Calu3 (cell line): ENCODE measurements at regions not wholly inside any gene's neighbourhood (a gene's known extent, or its start where the extent isn't known, plus 50 kb on each side); places are given as distances from the start of the nearest gene placed in this dataset.

Experiments used
- BruUV-seq: library from RNA; stranded (reverse); fragments of 400-500 nt; replicated peaks from 2 replicates; lab custom pipeline; 2021; lab: Mats Ljungman, UMichigan
- CTCF ChIA-PET: fragments of 300-600 bp; sonication (Branson Sonifier 250); formaldehyde crosslinking; loops from one replicate; lab custom pipeline; 2022; ENCODE audit warnings: antibody characterized with exemption; lab: Charles Lee
- DNase-seq: peaks from one replicate; pipeline ENCODE4 v3.0.0; 2022
- H3K27ac Mint-ChIP-seq: one replicate; pipeline ENCODE4 v1.8.0; 2022; ENCODE audit warnings: mixed read lengths; ENCODE audit not compliant: unreplicated experiment
- H3K27me3 Mint-ChIP-seq: one replicate; pipeline ENCODE4 v1.8.0; 2022; ENCODE audit warnings: mixed read lengths; ENCODE audit not compliant: unreplicated experiment
- H3K36me3 Mint-ChIP-seq: one replicate; pipeline ENCODE4 v1.8.0; 2022; ENCODE audit warnings: mild to moderate bottlenecking, moderate library complexity, mixed read lengths; ENCODE audit not compliant: insufficient read depth, unreplicated experiment
- H3K4me1 Mint-ChIP-seq: one replicate; pipeline ENCODE4 v1.8.0; 2022; ENCODE audit warnings: mild to moderate bottlenecking, low read depth, mixed read lengths; ENCODE audit not compliant: unreplicated experiment
- H3K4me3 Mint-ChIP-seq: one replicate; pipeline ENCODE4 v1.8.0; 2022; ENCODE audit warnings: mild to moderate bottlenecking, low read depth, moderate library complexity, mixed read lengths; ENCODE audit not compliant: unreplicated experiment
- H3K9me3 Mint-ChIP-seq: one replicate; pipeline ENCODE4 v1.8.0; 2022; ENCODE audit warnings: low read depth, mixed read lengths; ENCODE audit not compliant: unreplicated experiment
- intact Hi-C: fragments of 100-400 bp; cut with micrococcal nuclease; formaldehyde crosslinking; loops from one replicate; pipeline ENCODE4 v1.10.0; 2022; ENCODE audit not compliant: unreplicated experiment
- TF ChIP-seq, protein P1 (sequence below): fragments of 200-600 bp; IDR thresholded peaks from one replicate; pipeline ENCODE4 v1.8.0; 2022; ENCODE audit warnings: antibody characterized with exemption; ENCODE audit not compliant: unreplicated experiment

DNA sequence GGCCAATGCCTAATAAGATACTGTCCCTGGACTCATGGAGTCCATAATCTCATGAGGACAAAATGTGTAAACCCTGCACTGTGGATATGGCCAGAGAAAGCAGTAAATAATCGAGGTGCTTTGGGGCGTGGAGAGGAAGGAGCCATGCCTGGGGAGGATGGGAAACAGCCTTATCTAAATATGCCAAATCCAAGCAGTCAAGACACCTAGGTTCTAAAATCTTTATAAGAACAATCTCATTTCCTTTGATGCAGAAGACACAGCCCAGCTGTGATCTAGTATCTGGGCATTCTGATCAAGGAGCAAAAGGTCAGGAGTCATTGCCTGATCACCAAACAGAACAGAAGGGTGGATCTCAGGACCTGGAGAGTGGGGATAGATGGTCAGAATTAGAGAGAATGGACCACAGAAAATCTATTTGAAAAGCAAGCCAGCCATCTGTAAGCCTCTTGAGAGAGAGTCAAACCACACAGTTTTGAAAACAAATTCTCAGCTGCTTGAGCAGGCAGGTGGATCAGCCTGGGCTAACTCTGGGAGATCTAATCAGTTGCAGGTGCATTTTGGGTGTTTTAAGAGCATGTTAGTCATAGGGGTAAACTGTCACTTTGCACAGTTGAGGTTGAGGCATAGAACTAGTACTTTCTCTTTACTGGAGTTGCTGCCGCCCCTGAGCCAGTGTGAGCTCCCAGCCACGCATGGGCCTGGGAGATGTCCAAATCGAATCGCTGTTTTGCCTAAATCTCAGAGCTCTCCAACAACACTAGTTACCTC lies 130.8 kb upstream of the TNFAIP3 start:
- TF ChIP-seq, protein P1, sequence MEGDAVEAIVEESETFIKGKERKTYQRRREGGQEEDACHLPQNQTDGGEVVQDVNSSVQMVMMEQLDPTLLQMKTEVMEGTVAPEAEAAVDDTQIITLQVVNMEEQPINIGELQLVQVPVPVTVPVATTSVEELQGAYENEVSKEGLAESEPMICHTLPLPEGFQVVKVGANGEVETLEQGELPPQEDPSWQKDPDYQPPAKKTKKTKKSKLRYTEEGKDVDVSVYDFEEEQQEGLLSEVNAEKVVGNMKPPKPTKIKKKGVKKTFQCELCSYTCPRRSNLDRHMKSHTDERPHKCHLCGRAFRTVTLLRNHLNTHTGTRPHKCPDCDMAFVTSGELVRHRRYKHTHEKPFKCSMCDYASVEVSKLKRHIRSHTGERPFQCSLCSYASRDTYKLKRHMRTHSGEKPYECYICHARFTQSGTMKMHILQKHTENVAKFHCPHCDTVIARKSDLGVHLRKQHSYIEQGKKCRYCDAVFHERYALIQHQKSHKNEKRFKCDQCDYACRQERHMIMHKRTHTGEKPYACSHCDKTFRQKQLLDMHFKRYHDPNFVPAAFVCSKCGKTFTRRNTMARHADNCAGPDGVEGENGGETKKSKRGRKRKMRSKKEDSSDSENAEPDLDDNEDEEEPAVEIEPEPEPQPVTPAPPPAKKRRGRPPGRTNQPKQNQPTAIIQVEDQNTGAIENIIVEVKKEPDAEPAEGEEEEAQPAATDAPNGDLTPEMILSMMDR, result no peak
- CTCF ChIA-PET, result no interaction called here
- H3K4me3 Mint-ChIP-seq, result no peak overlapping the region
- intact Hi-C loops, result no loop called here
- no peaks in the 10 kb centered on the region for H3K9me3 Mint-ChIP-seq
- DNase-seq, result no peak
- no peaks in the 10 kb centered on the region for H3K36me3 Mint-ChIP-seq
- H3K4me1 Mint-ChIP-seq, result peaks cover 10% of the 10 kb centered on the region
- no TSS peak for BruUV-seq
- H3K27me3 Mint-ChIP-seq, result peaks cover 20% of the 10 kb centered on the region
- no peak overlapping the region for H3K27ac Mint-ChIP-seq

DNA sequence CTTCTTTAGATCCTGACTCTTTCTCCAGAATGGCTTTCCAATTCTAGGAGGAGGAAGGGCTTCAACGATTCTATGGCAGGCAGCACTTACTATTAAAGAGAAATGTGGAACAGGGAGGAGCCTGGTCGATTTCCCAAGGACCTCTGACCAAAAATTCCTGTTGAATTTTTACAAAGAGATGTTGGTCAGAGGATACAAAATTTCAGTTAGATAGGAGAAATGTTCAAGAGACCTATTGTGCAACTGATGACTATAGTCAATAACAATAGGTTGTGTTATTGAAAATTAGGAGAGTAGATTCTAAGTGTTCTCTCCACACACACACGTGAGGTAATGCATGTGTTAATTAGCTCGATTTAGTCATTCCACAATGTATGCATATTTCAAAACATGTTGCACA lies 130.1 kb upstream of the TNFAIP3 start:
- H3K36me3 Mint-ChIP-seq, result no peaks in the 10 kb centered on the region
- BruUV-seq, result no TSS peak
- peaks cover 7% of the 10 kb centered on the region for H3K4me1 Mint-ChIP-seq
- CTCF ChIA-PET, result no interaction called here
- peaks cover 20% of the 10 kb centered on the region for H3K27me3 Mint-ChIP-seq
- intact Hi-C loops, result no loop called here
- TF ChIP-seq, protein P1, result no peak
- no peak for DNase-seq
- H3K9me3 Mint-ChIP-seq, result no peaks in the 10 kb centered on the region
- no peak overlapping the region for H3K27ac Mint-ChIP-seq
- H3K4me3 Mint-ChIP-seq, result no peak overlapping the region

DNA sequence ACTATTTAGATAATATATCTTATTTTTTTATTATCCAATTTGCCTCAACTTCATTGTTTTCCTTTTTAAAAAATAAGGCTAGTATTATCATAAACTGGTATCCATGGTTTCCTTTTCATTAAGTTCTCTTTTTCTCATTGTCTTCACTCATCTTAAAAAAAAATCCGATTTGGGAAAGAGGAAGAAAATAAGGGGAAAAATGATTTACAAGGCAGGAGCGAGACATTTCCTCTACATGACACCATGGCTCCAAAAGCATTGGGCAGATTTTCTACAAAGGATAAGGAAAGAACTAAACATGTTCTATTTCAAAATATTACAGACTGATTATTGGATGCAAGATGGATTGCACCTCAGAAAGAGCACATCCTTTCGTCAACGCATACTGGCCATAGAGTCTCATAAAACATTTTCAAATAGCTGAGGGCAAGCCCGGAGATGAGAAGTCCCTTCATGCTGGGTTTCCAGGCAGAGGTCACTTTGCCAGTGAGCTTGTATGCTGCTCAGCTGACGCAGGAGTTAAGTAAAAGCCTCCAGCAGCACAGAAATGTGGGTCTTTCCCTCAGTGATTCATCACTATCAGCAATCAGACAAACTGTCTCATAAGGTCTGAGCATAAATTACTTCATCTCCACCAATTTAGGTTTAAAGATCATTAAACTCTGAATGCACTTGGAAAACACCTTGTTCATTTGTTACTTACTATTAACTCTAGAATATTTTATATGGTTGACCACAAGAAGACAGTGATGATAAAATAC lies 129.0 kb upstream of the TNFAIP3 start:
- no TSS peak for BruUV-seq
- no peaks in the 10 kb centered on the region for H3K36me3 Mint-ChIP-seq
- no peaks in the 10 kb centered on the region for H3K9me3 Mint-ChIP-seq
- H3K27me3 Mint-ChIP-seq, result peaks cover 20% of the 10 kb centered on the region
- H3K4me1 Mint-ChIP-seq, result no peaks in the 10 kb centered on the region
- TF ChIP-seq, protein P1, result no peak
- DNase-seq, result no peak
- no peak overlapping the region for H3K4me3 Mint-ChIP-seq
- intact Hi-C loops, result no loop called here
- CTCF ChIA-PET, result no interaction called here
- H3K27ac Mint-ChIP-seq, result no peak overlapping the region

- Mint-ChIP-seq H3K4me1 (no peaks in the 10 kb centered on the region), H3K4me3 (no peak overlapping the region), H3K9me3 (no peaks in the 10 kb centered on the region), H3K36me3 (no peaks in the 10 kb centered on the region), H3K27ac (no peak overlapping the region), H3K27me3 (peaks cover 20% of the 10 kb centered on the region)
- BruUV-seq, result no TSS peak
- intact Hi-C loops, result no loop called here
- no peak for DNase-seq
- CTCF ChIA-PET, result no interaction called here
- TF ChIP-seq, protein P1, result no peak
These were observed 128.0 kb upstream of the TNFAIP3 start for GRCh38 chr6:137738931-137739504.
